ENCODE measurements at regions not wholly inside any gene's neighbourhood (a gene's known extent, or its start where the extent isn't known, plus 50 kb on each side); places are given as distances from the start of the nearest gene placed in this dataset.

- TF ChIP-seq FOXP2 (optimal IDR thresholded peaks at IDR 0.05; ENCODE audit: borderline replicate concordance, extremely low read depth, extremely low read length, insufficient read depth) (no peak), SIN3A (IDR thresholded peaks at IDR 0.05; ENCODE audit: borderline replicate concordance, insufficient read depth, low read length) (no peak), POLR2AphosphoS5 (IDR thresholded peaks at IDR 0.05; ENCODE audit: low read depth, low read length) (no peak), TAF1 (IDR thresholded peaks at IDR 0.05; ENCODE audit: borderline replicate concordance, insufficient read depth, low read length) (no peak)
Observed at GRCh38 chr2:64331114-64331645, 122.8 kb upstream of the LGALSL start.

- TF ChIP-seq TAF1 (IDR thresholded peaks at IDR 0.05; ENCODE audit: borderline replicate concordance, insufficient read depth, low read length) (no peak), REST (IDR thresholded peaks at IDR 0.05; ENCODE audit: insufficient read depth in 1 of 2, low read depth in 2 of 2, low read length in 2 of 2) (no peak), SIN3A (IDR thresholded peaks at IDR 0.05; ENCODE audit: borderline replicate concordance, insufficient read depth, low read length) (no peak), POLR2AphosphoS5 (IDR thresholded peaks at IDR 0.05; ENCODE audit: low read depth, low read length) (no peak), FOXP2 (optimal IDR thresholded peaks at IDR 0.05; ENCODE audit: borderline replicate concordance, extremely low read depth, extremely low read length, insufficient read depth) (no peak)
Observed at GRCh38 chr2:64331849-64332699, 121.9 kb upstream of the LGALSL start.

- TF ChIP-seq FOXP2 (optimal IDR thresholded peaks at IDR 0.05; ENCODE audit: borderline replicate concordance, extremely low read depth, extremely low read length, insufficient read depth) (no peak), TAF1 (IDR thresholded peaks at IDR 0.05; ENCODE audit: borderline replicate concordance, insufficient read depth, low read length) (no peak), SIN3A (IDR thresholded peaks at IDR 0.05; ENCODE audit: borderline replicate concordance, insufficient read depth, low read length) (no peak), REST (IDR thresholded peaks at IDR 0.05; ENCODE audit: insufficient read depth in 1 of 2, low read depth in 2 of 2, low read length in 2 of 2) (no peak), POLR2AphosphoS5 (IDR thresholded peaks at IDR 0.05; ENCODE audit: low read depth, low read length) (no peak)
Observed at GRCh38 chr2:64336171-64336570, 117.8 kb upstream of the LGALSL start.

- TF ChIP-seq SIN3A (IDR thresholded peaks at IDR 0.05; ENCODE audit: borderline replicate concordance, insufficient read depth, low read length), result no peak
- TF ChIP-seq TAF1 (IDR thresholded peaks at IDR 0.05; ENCODE audit: borderline replicate concordance, insufficient read depth, low read length), result no peak
- TF ChIP-seq POLR2AphosphoS5 (IDR thresholded peaks at IDR 0.05; ENCODE audit: low read depth, low read length), result no peak
- TF ChIP-seq REST (IDR thresholded peaks at IDR 0.05; ENCODE audit: insufficient read depth in 1 of 2, low read depth in 2 of 2, low read length in 2 of 2), result no peak
- no peak for TF ChIP-seq FOXP2 (optimal IDR thresholded peaks at IDR 0.05; ENCODE audit: borderline replicate concordance, extremely low read depth, extremely low read length, insufficient read depth)
Observed at GRCh38 chr2:64337314-64337713, 116.6 kb upstream of the LGALSL start.

GRCh38 chr2:64338108-64338507, 115.9 kb upstream of the LGALSL start:
- TF ChIP-seq POLR2AphosphoS5 (IDR thresholded peaks at IDR 0.05; ENCODE audit: low read depth, low read length) (no peak), FOXP2 (optimal IDR thresholded peaks at IDR 0.05; ENCODE audit: borderline replicate concordance, extremely low read depth, extremely low read length, insufficient read depth) (no peak), SIN3A (IDR thresholded peaks at IDR 0.05; ENCODE audit: borderline replicate concordance, insufficient read depth, low read length) (no peak), TAF1 (IDR thresholded peaks at IDR 0.05; ENCODE audit: borderline replicate concordance, insufficient read depth, low read length) (no peak), REST (IDR thresholded peaks at IDR 0.05; ENCODE audit: insufficient read depth in 1 of 2, low read depth in 2 of 2, low read length in 2 of 2) (no peak)

Measured in PFSK-1 (cell line).